Cardiac fibroblast (primary cell): ENCODE measurements at regions not wholly inside any gene's neighbourhood (a gene's known extent, or its start where the extent isn't known, plus 50 kb on each side); places are given as distances from the start of the nearest gene placed in this dataset.

ENCODE experiments used
- DNase-seq, 2 donors: peaks; one replicate each; pipeline versions ENCODE4 v3.0.0 to v3.0.0-alpha.2; 2010; ENCODE audit warnings: low read depth in 2 of 2
- H3K4me3 ChIP-seq, 2 donors: replicated peaks in 1 of 2; 1 replicate in 1 of 2; 2 replicates in 1 of 2; pipeline ENCODE4 v1.5.1; 2011; ENCODE audit warnings: low read depth in 2 of 2, low read length in 2 of 2, mild to moderate bottlenecking in 2 of 2, moderate library complexity in 1 of 2
- TF ChIP-seq, protein P1 (sequence below): IDR thresholded peaks from one replicate; pipeline ENCODE4 v1.5.1; 2011; ENCODE audit warnings: low read depth, mild to moderate bottlenecking, low read length, inconsistent platforms

DNA sequence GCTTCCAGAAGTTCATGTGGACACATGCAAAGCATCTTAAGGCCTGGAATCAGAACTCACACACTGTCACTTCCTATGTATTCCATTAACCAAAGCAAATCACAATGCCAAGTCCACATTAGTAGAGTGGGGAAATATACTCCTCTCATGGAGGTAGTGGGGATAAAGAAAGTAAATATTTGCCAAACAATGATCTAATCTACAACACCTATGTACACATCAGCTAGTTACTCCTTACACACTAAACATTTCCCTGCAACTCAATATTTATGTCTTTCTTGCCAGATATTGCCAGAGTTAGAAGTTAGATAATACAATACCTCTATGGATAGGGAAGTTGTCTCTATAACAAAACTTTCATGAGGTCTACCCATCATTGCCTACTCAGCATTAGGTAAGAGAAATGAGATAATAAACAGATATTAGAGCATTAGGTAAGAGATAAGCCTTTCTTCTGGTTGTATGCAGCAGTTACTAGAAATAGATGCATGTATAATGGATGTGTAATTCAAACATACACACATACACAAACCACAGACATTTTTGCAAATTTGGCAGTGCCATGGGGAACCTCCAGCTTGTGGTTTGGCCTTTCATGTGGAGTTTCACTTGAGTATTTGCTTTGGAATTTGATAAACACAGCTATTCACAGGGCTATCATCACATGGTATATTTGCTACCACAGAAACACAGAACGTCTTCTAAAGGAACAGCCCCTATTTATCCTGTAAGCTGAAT lies 196.5 kb downstream of the TLE1 start:
- DNase-seq, result peak; percentile 90 to 97
- no peak overlapping the region for H3K4me3 ChIP-seq
- TF ChIP-seq, protein P1, sequence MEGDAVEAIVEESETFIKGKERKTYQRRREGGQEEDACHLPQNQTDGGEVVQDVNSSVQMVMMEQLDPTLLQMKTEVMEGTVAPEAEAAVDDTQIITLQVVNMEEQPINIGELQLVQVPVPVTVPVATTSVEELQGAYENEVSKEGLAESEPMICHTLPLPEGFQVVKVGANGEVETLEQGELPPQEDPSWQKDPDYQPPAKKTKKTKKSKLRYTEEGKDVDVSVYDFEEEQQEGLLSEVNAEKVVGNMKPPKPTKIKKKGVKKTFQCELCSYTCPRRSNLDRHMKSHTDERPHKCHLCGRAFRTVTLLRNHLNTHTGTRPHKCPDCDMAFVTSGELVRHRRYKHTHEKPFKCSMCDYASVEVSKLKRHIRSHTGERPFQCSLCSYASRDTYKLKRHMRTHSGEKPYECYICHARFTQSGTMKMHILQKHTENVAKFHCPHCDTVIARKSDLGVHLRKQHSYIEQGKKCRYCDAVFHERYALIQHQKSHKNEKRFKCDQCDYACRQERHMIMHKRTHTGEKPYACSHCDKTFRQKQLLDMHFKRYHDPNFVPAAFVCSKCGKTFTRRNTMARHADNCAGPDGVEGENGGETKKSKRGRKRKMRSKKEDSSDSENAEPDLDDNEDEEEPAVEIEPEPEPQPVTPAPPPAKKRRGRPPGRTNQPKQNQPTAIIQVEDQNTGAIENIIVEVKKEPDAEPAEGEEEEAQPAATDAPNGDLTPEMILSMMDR, result no peak

DNA sequence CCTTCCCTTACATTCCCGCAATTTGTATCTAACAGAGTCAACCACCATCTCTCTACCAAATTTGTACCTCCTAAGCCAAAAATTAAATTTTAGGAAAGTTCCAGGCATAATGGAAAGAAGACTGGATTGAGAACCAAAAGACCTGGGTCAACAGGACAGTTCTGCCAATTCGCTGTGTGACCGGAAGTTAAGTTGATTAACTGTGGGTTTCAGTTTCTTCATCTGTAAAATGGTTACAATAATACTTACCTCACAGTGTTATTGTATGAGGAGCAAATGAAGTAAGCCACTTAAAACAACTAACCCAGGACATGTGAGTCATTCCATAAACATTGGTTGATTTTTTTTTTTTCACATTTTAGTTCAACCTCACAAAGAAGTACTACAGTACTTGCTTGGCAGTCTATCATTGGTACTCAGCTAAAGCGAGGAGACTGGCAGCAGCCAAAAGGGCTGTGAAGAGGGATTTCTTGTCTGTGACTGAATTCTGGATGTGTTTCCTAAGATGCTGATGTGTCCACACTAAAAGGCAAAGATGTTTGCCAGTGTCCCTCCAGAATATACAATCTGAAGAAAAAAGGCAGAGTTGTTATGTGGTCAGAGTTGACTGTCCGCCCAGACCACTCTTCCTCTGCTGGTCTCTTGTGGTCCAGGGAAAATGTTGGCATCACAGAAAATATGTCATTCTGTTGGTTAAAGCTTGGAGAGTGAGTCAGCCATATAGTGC lies 198.6 kb downstream of the TLE1 start:
- TF ChIP-seq, protein P1, result no peak
- no peak overlapping the region for H3K4me3 ChIP-seq
- peak; percentile 36 to 91 for DNase-seq

DNA sequence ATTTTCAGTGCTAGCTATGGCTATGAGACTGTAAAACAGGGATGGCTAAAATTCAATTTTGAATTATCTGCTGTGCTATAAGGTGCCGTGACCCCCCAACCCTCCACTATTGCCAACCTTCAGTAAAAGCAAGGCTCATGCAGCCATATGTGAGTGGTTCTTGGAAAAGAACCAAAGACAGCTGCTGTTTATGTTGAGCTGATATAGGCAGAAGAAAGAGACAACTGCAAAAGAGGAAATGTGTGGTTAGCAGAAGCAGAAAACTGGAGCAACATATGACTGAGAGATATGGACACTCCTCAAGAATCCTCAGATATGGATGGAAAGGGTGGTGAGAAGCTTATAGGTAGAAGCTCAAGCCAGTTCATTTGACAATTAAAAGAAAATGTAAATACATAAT lies 200.3 kb downstream of the TLE1 start:
- TF ChIP-seq, protein P1, result no peak
- no peak overlapping the region for H3K4me3 ChIP-seq
- no peak for DNase-seq

DNA sequence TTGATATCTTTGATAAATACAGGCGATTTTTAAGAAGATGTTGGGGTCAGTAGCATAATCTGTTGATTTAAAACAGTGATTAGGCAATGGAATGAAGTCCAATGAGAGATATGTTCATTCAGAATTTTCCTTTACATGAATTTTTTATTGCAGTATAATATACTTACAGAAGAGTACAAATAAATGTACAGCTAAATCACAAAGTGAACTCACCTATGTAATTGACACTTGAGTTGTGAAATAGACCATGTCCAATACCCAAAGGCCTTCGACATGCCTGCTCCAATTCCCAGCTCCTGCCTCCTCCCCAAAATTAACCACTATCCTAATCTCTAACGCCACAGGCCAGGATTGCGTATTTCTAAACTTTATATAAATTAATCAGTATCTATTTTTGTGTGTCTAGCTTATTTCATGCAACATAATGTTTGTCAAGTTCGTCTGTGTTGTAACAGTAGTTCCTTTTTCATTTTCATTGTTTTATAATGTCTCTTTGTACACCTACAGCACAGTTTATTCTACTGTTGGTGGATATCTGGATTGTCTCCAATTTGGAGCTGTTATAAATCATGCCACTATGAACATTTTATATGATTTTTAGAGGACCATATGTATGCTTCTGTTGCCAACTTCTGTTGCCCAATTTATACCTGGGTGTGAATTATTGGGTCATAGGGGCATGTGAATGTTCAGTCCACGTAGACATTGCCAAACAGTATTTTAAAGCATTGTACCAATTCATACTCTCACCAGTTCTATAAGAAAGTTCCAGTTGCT lies 208.3 kb downstream of the TLE1 start:
- TF ChIP-seq, protein P1, result no peak
- no peak overlapping the region for H3K4me3 ChIP-seq
- DNase-seq, result no peak

DNA sequence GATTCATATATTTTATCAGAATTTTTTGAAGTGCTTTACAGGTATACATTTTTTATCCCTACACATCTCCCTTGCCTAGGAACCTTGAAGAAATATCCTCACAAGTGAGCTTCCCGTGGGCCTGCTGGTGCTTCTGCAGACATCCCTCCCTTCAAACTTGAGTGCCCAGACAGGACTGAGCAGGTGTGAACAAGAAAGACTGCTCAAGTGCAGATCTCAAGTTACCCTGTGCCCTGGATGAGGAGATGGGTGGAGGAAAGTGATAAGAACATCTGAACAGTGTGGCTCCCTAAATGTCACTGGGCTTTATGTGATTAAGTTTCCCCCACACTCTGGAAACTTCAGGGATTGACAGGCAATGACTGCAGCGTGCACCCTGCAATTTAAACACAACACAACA lies 209.8 kb downstream of the TLE1 start:
- TF ChIP-seq, protein P1, result no peak
- H3K4me3 ChIP-seq, result no peak overlapping the region
- DNase-seq, result no peak

DNA sequence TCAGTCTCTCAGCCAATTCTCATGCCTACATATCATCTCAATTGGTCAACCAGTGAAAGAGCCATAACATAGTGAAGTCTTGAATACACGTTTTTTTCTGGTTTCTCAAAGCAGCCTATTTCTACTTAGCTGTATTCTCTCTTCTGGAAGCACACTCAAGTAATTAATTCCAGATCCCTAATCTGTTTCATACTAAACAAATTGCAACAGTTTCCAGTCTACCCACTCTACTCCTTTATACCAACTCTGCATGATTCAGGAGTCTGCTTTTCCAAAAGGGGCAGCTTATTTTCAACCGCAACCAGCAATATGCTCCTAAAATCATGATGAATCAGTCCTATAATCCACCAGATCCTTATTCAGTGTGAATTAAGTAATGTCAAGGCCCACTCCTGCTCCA lies 211.7 kb downstream of the TLE1 start:
- DNase-seq, result no peak
- H3K4me3 ChIP-seq, result no peak overlapping the region
- TF ChIP-seq, protein P1, result no peak
